ENCODE measurements at regions not wholly inside any gene's neighbourhood (a gene's known extent, or its start where the extent isn't known, plus 50 kb on each side); places are given as distances from the start of the nearest gene placed in this dataset.

DNA sequence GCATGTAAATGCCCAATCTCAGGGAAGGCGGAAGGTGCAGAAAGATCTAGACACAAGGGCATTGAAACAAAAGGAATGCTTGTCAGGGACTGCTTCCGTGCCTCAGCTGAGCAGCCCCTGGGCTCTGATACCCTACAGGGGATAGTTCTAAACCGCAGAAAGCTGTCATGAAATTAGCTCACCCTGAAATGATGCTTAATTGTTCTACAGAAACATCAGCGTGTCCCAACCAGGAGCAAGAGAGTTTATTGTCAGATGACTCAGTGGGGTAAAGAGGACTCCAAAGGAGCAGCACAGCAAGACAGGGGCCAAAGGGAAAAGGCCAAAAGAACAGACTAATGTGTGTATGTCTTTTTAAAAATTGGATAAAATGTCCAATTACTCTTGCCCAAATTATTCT lies 258.4 kb upstream of the JARID2 start:
- TF ChIP-seq, protein P1, sequence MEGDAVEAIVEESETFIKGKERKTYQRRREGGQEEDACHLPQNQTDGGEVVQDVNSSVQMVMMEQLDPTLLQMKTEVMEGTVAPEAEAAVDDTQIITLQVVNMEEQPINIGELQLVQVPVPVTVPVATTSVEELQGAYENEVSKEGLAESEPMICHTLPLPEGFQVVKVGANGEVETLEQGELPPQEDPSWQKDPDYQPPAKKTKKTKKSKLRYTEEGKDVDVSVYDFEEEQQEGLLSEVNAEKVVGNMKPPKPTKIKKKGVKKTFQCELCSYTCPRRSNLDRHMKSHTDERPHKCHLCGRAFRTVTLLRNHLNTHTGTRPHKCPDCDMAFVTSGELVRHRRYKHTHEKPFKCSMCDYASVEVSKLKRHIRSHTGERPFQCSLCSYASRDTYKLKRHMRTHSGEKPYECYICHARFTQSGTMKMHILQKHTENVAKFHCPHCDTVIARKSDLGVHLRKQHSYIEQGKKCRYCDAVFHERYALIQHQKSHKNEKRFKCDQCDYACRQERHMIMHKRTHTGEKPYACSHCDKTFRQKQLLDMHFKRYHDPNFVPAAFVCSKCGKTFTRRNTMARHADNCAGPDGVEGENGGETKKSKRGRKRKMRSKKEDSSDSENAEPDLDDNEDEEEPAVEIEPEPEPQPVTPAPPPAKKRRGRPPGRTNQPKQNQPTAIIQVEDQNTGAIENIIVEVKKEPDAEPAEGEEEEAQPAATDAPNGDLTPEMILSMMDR (conservative IDR thresholded peaks at IDR 0.05): no peak
- no peak for TF ChIP-seq EZH2 (IDR thresholded peaks at IDR 0.05; ENCODE audit: low read depth)
- ChIA-PET POLR2A (ENCODE audit: unreplicated experiment) (no interaction called here), CTCF (no interaction called here)
- no peaks in the 10 kb centered on the region for H3K9me2 ChIP-seq (ENCODE audit: insufficient read depth)
- H3F3A ChIP-seq (ENCODE audit: insufficient read depth, low read depth): no peaks in the 10 kb centered on the region
- H3K4me1 ChIP-seq (replicated peaks; ENCODE audit: insufficient read depth): peaks cover 15% of the 10 kb centered on the region; the same call in 1 of the 2 replicates
- intact Hi-C loops (cut with micrococcal nuclease; ENCODE audit: unreplicated experiment): no loop called here
- DNase-seq: no peak
- no peaks in the 10 kb centered on the region for H3K36me3 ChIP-seq (ENCODE audit: low read depth)
- BruUV-seq (replicated peaks): no TSS peak
- no peaks in the 10 kb centered on the region for H3K27me3 ChIP-seq (ENCODE audit: insufficient read depth, low read depth)
- no peak overlapping the region for H2AFZ ChIP-seq
- no peaks in the 10 kb centered on the region for H4K20me1 ChIP-seq (ENCODE audit: insufficient read depth)
- H3K9me3 ChIP-seq (ENCODE audit: insufficient read depth, low read depth): no peaks in the 10 kb centered on the region
- H3K27ac ChIP-seq: no peak overlapping the region
- no peaks in the 10 kb centered on the region for H3K79me2 ChIP-seq (ENCODE audit: low read depth)
- no peak overlapping the region for H3K4me2 ChIP-seq
- no peak overlapping the region for H3K4me3 ChIP-seq

DNA sequence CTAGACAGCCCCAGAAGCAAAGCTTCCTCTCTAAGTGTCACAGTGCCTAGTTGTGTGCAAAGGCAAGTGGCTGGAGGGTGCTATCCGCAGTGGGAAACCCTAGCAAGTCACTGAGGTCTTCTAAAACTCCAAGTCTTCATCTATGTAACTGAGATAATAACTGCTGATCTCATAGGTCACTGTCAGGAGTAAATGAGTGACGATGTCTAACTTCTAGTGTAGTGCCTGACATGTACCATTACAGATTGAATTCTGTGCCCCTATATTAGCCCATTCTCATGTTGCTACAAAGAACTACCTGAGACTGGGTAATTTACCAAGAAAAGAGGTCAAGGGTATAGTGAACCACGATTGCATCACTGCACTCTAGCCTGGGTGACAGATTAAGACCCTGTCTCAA lies 253.5 kb upstream of the JARID2 start:
- Histone ChIP-seq H3K9me2 (ENCODE audit: insufficient read depth) (no peaks in the 10 kb centered on the region), H4K20me1 (ENCODE audit: insufficient read depth) (no peaks in the 10 kb centered on the region), H3K9me3 (ENCODE audit: insufficient read depth, low read depth) (no peaks in the 10 kb centered on the region), H3K4me1 (replicated peaks; ENCODE audit: insufficient read depth) (no peaks in the 10 kb centered on the region), H3K27me3 (ENCODE audit: insufficient read depth, low read depth) (no peaks in the 10 kb centered on the region), H3F3A (ENCODE audit: insufficient read depth, low read depth) (no peaks in the 10 kb centered on the region), H3K79me2 (ENCODE audit: low read depth) (no peaks in the 10 kb centered on the region), H3K36me3 (ENCODE audit: low read depth) (no peaks in the 10 kb centered on the region), H3K27ac (no peak overlapping the region), H3K4me3 (no peak overlapping the region), H3K4me2 (no peak overlapping the region), H2AFZ (no peak overlapping the region)
- intact Hi-C loops (cut with micrococcal nuclease; ENCODE audit: unreplicated experiment): no loop called here
- TF ChIP-seq, protein P1 (conservative IDR thresholded peaks at IDR 0.05): no peak
- no peak for TF ChIP-seq EZH2 (IDR thresholded peaks at IDR 0.05; ENCODE audit: low read depth)
- ChIA-PET POLR2A (ENCODE audit: unreplicated experiment) (no interaction called here), CTCF (no interaction called here)
- no TSS peak for BruUV-seq (replicated peaks)
- no peak for DNase-seq

DNA sequence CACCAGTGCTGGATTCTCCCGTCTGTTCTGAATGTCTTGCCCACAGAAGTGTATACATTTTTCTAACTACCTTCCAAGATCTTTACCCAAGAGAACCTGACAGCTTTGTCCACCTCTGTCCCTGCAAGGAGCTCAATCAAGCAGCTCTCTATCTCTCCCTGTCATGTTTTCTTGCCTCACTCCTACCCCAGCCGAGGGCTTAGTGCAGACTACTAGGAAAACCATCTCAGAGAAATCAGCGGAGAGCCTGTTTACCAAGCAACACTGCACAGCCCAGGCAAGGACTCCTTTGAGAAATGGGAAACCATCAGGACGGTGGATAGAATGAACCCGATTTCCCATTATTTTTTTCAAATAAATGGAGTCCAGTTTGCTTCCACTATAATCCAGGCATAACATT lies 250.7 kb upstream of the JARID2 start:
- H3K4me1 ChIP-seq (replicated peaks; ENCODE audit: insufficient read depth): no peaks in the 10 kb centered on the region
- ChIA-PET POLR2A (ENCODE audit: unreplicated experiment) (no interaction called here), CTCF (no interaction called here)
- no peaks in the 10 kb centered on the region for H3K79me2 ChIP-seq (ENCODE audit: low read depth)
- H3K27me3 ChIP-seq (ENCODE audit: insufficient read depth, low read depth): no peaks in the 10 kb centered on the region
- no peaks in the 10 kb centered on the region for H3K9me3 ChIP-seq (ENCODE audit: insufficient read depth, low read depth)
- no peak overlapping the region for H3K4me3 ChIP-seq
- BruUV-seq (replicated peaks): no TSS peak
- no peaks in the 10 kb centered on the region for H3K9me2 ChIP-seq (ENCODE audit: insufficient read depth)
- intact Hi-C loops (cut with micrococcal nuclease; ENCODE audit: unreplicated experiment): no loop called here
- H3K4me2 ChIP-seq: no peak overlapping the region
- DNase-seq: no peak
- H3K36me3 ChIP-seq (ENCODE audit: low read depth): no peaks in the 10 kb centered on the region
- no peak overlapping the region for H2AFZ ChIP-seq
- H4K20me1 ChIP-seq (ENCODE audit: insufficient read depth): no peaks in the 10 kb centered on the region
- H3F3A ChIP-seq (ENCODE audit: insufficient read depth, low read depth): no peaks in the 10 kb centered on the region
- H3K27ac ChIP-seq: no peak overlapping the region
- TF ChIP-seq, protein P1 (conservative IDR thresholded peaks at IDR 0.05): no peak
- no peak for TF ChIP-seq EZH2 (IDR thresholded peaks at IDR 0.05; ENCODE audit: low read depth)
